ENCODE measurements at regions not wholly inside any gene's neighbourhood (a gene's known extent, or its start where the extent isn't known, plus 50 kb on each side); places are given as distances from the start of the nearest gene placed in this dataset.

DNA sequence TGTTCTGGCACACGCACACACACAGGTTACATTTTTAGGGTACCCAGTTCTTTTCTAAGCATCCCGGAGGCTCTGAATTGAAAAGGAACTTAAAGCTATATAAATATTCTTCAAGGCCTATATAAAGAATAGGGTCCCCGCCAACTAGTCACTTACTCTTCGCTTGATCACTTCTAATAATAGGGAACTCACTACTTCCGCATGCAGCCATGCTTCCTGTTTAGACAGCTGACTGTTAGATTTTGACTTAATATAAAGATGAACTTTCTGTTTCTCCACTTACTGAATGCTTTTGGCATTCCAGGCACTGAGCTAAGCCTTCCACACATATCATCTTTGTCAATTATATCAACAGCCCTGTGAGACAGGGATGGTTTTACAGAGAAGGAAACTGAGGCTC, 259.6 kb downstream of the TSHZ3 start:
- TF ChIP-seq EZH2phosphoT487 (IDR thresholded peaks at IDR 0.05; ENCODE audit: borderline replicate concordance, low read depth, low read length) (no peak), CTCF (conservative IDR thresholded peaks at IDR 0.05; ENCODE audit: low read length) (no peak)
- Histone ChIP-seq H3K4me3 (ENCODE audit: low read depth, low read length, poor library complexity, severe bottlenecking) (no peak overlapping the region), H3K36me3 (ENCODE audit: insufficient read depth, low read length) (no peaks in the 10 kb centered on the region), H3K4me1 (ENCODE audit: insufficient read depth, low read length, poor library complexity, severe bottlenecking) (no peaks in the 10 kb centered on the region), H4K20me1 (ENCODE audit: insufficient read depth, low read length) (no peaks in the 10 kb centered on the region), H3K9me2 (ENCODE audit: insufficient read depth, low read length) (no peaks in the 10 kb centered on the region), H3K27ac (ENCODE audit: low read depth, low read length, poor library complexity, severe bottlenecking) (no peak overlapping the region), H3K9me3 (ENCODE audit: low read length) (no peaks in the 10 kb centered on the region), H2AFZ (ENCODE audit: low read length) (no peak overlapping the region), H3K79me2 (ENCODE audit: insufficient read depth, low read depth, low read length) (no peaks in the 10 kb centered on the region), H3K4me2 (ENCODE audit: low read length) (no peak overlapping the region)
- BruUV-seq (replicated peaks) = no TSS peak
- intact Hi-C loops (cut with micrococcal nuclease; ENCODE audit: unreplicated experiment) = no loop called here
- CTCF ChIA-PET (ENCODE audit: unreplicated experiment) = no interaction called here
- POLR2A ChIA-PET = interaction anchor here (0.6 kb wide), 1 partner anchor 20 kb away, joined by 3 read pairs; no protein-coding TSS in a partner anchor
- DNase-seq (ENCODE audit: low spot score) = no peak

- no peak overlapping the region for H3K27ac ChIP-seq (ENCODE audit: low read depth, low read length, poor library complexity, severe bottlenecking)
- H3K4me1 ChIP-seq (ENCODE audit: insufficient read depth, low read length, poor library complexity, severe bottlenecking) = no peaks in the 10 kb centered on the region
- no peaks in the 10 kb centered on the region for H3K79me2 ChIP-seq (ENCODE audit: insufficient read depth, low read depth, low read length)
- BruUV-seq (replicated peaks) = no TSS peak
- TF ChIP-seq CTCF (conservative IDR thresholded peaks at IDR 0.05; ENCODE audit: low read length) (no peak), EZH2phosphoT487 (IDR thresholded peaks at IDR 0.05; ENCODE audit: borderline replicate concordance, low read depth, low read length) (no peak)
- no peak overlapping the region for H3K4me3 ChIP-seq (ENCODE audit: low read depth, low read length, poor library complexity, severe bottlenecking)
- ChIA-PET CTCF (ENCODE audit: unreplicated experiment) (no interaction called here), POLR2A (interaction anchor here (0.6 to 0.7 kb wide), 2 partner anchors 138 to 620 kb away, joined by 3 read pairs; no protein-coding TSS in a partner anchor)
- H3K9me2 ChIP-seq (ENCODE audit: insufficient read depth, low read length) = no peaks in the 10 kb centered on the region
- no peaks in the 10 kb centered on the region for H3K9me3 ChIP-seq (ENCODE audit: low read length)
- intact Hi-C loops (cut with micrococcal nuclease; ENCODE audit: unreplicated experiment) = no loop called here
- no peaks in the 10 kb centered on the region for H4K20me1 ChIP-seq (ENCODE audit: insufficient read depth, low read length)
- no peak overlapping the region for H2AFZ ChIP-seq (ENCODE audit: low read length)
- no peak overlapping the region for H3K4me2 ChIP-seq (ENCODE audit: low read length)
- no peak for DNase-seq (ENCODE audit: low spot score)
- H3K36me3 ChIP-seq (ENCODE audit: insufficient read depth, low read length) = no peaks in the 10 kb centered on the region
Measured at GRCh38 chr19:31085125-31085524, 264.1 kb downstream of the TSHZ3 start.

GRCh38 chr19:31083105-31083504, 266.1 kb downstream of the TSHZ3 start:
- no peak for TF ChIP-seq EZH2phosphoT487 (IDR thresholded peaks at IDR 0.05; ENCODE audit: borderline replicate concordance, low read depth, low read length)
- no peak for TF ChIP-seq CTCF (conservative IDR thresholded peaks at IDR 0.05; ENCODE audit: low read length)
- no peaks in the 10 kb centered on the region for H4K20me1 ChIP-seq (ENCODE audit: insufficient read depth, low read length)
- H3K4me1 ChIP-seq (ENCODE audit: insufficient read depth, low read length, poor library complexity, severe bottlenecking) = no peaks in the 10 kb centered on the region
- intact Hi-C loops (cut with micrococcal nuclease; ENCODE audit: unreplicated experiment) = no loop called here
- CTCF ChIA-PET (ENCODE audit: unreplicated experiment) = no interaction called here
- H3K36me3 ChIP-seq (ENCODE audit: insufficient read depth, low read length) = no peaks in the 10 kb centered on the region
- no peaks in the 10 kb centered on the region for H3K9me3 ChIP-seq (ENCODE audit: low read length)
- no peak for DNase-seq (ENCODE audit: low spot score)
- no peak overlapping the region for H3K4me2 ChIP-seq (ENCODE audit: low read length)
- no peak overlapping the region for H2AFZ ChIP-seq (ENCODE audit: low read length)
- no peaks in the 10 kb centered on the region for H3K79me2 ChIP-seq (ENCODE audit: insufficient read depth, low read depth, low read length)
- no TSS peak for BruUV-seq (replicated peaks)
- no peak overlapping the region for H3K27ac ChIP-seq (ENCODE audit: low read depth, low read length, poor library complexity, severe bottlenecking)
- no peaks in the 10 kb centered on the region for H3K9me2 ChIP-seq (ENCODE audit: insufficient read depth, low read length)
- POLR2A ChIA-PET = no interaction called here
- no peak overlapping the region for H3K4me3 ChIP-seq (ENCODE audit: low read depth, low read length, poor library complexity, severe bottlenecking)
